Osteoblast (primary cell): ENCODE measurements at regions not wholly inside any gene's neighbourhood (a gene's known extent, or its start where the extent isn't known, plus 50 kb on each side); places are given as distances from the start of the nearest gene placed in this dataset.
"Not testable (repeated sequence)": the region's sequence is repeated elsewhere in the genome, so short reads cannot be mapped to it uniquely, and the experiment has no call there.

ENCODE experiments used
- DNase-seq: peaks from one replicate; pipeline ENCODE4 v3.0.0; 2011; ENCODE audit warnings: low spot score, mixed read lengths; ENCODE audit not compliant: insufficient read length; ENCODE audit errors: missing footprints
- H2AFZ ChIP-seq: 2 replicates; pipeline ENCODE4 v1.6.0; 2011; ENCODE audit warnings: mild to moderate bottlenecking, low read length
- H3K27ac ChIP-seq: 2 replicates; pipeline ENCODE4 v1.5.1; 2011; ENCODE audit warnings: mild to moderate bottlenecking, low read depth, low read length, moderate library complexity
- H3K27me3 ChIP-seq: 2 replicates; pipeline ENCODE4 v1.6.0; 2012; ENCODE audit warnings: mild to moderate bottlenecking, control low read depth, inconsistent platforms, low read length, moderate library complexity; ENCODE audit not compliant: insufficient read depth
- H3K36me3 ChIP-seq: 2 replicates; pipeline ENCODE4 v1.5.1; 2011; ENCODE audit warnings: mild to moderate bottlenecking, low read length, control low read depth, moderate library complexity; ENCODE audit not compliant: insufficient read depth
- H3K4me1 ChIP-seq: 2 replicates; pipeline ENCODE4 v1.5.1; 2011; ENCODE audit warnings: mild to moderate bottlenecking, low read length, control low read depth, moderate library complexity; ENCODE audit not compliant: insufficient read depth
- H3K4me2 ChIP-seq: 2 replicates; pipeline ENCODE4 v1.6.0; 2011; ENCODE audit warnings: mild to moderate bottlenecking, low read length; ENCODE audit not compliant: insufficient read depth
- H3K4me3 ChIP-seq: fragments of 200-600 bp; sonication (generic); 3 replicates; pipeline ENCODE4 v1.5.1; 2012; ENCODE audit warnings: mild to moderate bottlenecking, low read length, inconsistent platforms; ENCODE audit not compliant: insufficient read depth
- H3K79me2 ChIP-seq: 2 replicates; pipeline ENCODE4 v1.6.0; 2012; ENCODE audit warnings: mild to moderate bottlenecking, low read length, control low read depth, inconsistent platforms; ENCODE audit not compliant: insufficient read depth
- H3K9me3 ChIP-seq: 2 replicates; pipeline ENCODE4 v1.5.1; 2011; ENCODE audit warnings: low read depth, low read length, control low read depth
- H4K20me1 ChIP-seq: 2 replicates; pipeline ENCODE4 v1.6.0; 2012; ENCODE audit warnings: mild to moderate bottlenecking, low read length, control low read depth; ENCODE audit not compliant: insufficient read depth

GRCh38 chr5:62243046-62243445, 63.0 kb upstream of the KIF2A start:
- not testable (repeated sequence) for H3K27me3 ChIP-seq, DNase-seq, H2AFZ ChIP-seq, H3K27ac ChIP-seq, H4K20me1 ChIP-seq, H3K4me1 ChIP-seq, H3K9me3 ChIP-seq, H3K79me2 ChIP-seq, H3K36me3 ChIP-seq, H3K4me2 ChIP-seq, H3K4me3 ChIP-seq

DNA sequence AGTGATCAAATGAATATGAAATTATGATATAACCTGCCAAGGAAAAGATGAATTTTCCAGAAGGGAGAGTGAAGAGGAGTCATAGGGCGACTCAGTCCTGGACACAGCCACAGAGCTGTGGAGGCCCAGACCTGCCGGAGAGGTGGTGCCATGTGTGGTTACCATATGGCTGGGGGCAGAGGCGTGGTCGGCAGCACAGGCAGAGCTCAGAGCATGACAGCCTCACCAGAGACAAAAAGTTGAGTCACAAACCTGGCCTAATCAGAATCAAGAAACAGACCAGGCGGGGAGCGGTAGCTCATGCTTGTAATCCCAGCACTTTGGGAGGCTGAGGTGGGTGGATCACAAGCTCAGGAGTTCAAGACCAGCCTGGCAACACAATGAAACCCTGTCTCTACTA, 57.8 kb upstream of the KIF2A start:
- H3K27me3 ChIP-seq, H3K9me3 ChIP-seq, H2AFZ ChIP-seq, DNase-seq, H3K79me2 ChIP-seq, H3K36me3 ChIP-seq, H3K4me1 ChIP-seq, H3K4me2 ChIP-seq, H3K4me3 ChIP-seq, H3K27ac ChIP-seq, H4K20me1 ChIP-seq: not testable (repeated sequence)

- H3K4me3 ChIP-seq, H3K36me3 ChIP-seq, H3K4me1 ChIP-seq, H3K27me3 ChIP-seq, H3K79me2 ChIP-seq, H3K4me2 ChIP-seq, H4K20me1 ChIP-seq, DNase-seq, H3K9me3 ChIP-seq, H3K27ac ChIP-seq, H2AFZ ChIP-seq: not testable (repeated sequence)
Observed at GRCh38 chr5:62250085-62250484, 55.9 kb upstream of the KIF2A start.

DNA sequence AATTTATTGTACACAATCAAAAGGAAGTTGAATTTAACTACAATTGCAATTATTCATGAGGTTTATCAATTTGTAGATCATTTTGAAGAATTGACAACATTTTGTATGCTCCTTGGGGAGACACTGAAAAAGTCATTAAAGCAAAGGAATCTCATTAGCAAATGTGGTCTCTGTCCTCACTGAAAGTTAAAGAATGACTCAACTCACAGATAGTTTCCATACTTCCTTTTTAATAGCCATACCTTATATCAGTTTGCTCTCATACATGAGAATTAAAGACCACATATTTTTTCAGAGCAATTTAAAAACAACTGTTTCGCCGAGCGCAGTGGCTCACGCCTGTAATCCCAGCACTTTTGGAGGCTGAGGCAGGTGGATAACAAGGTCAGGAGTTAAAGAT, 55.1 kb upstream of the KIF2A start:
- not testable (repeated sequence) for H4K20me1 ChIP-seq, H3K4me3 ChIP-seq, H3K4me1 ChIP-seq, DNase-seq, H3K27me3 ChIP-seq, H3K27ac ChIP-seq, H3K4me2 ChIP-seq, H3K79me2 ChIP-seq, H3K9me3 ChIP-seq, H2AFZ ChIP-seq, H3K36me3 ChIP-seq

GRCh38 chr5:62252519-62252918, 53.5 kb upstream of the KIF2A start:
- not testable (repeated sequence) for H3K4me2 ChIP-seq, H3K79me2 ChIP-seq, H3K9me3 ChIP-seq, H2AFZ ChIP-seq, H3K27ac ChIP-seq, H3K27me3 ChIP-seq, H3K4me3 ChIP-seq, DNase-seq, H3K4me1 ChIP-seq, H4K20me1 ChIP-seq, H3K36me3 ChIP-seq

DNA sequence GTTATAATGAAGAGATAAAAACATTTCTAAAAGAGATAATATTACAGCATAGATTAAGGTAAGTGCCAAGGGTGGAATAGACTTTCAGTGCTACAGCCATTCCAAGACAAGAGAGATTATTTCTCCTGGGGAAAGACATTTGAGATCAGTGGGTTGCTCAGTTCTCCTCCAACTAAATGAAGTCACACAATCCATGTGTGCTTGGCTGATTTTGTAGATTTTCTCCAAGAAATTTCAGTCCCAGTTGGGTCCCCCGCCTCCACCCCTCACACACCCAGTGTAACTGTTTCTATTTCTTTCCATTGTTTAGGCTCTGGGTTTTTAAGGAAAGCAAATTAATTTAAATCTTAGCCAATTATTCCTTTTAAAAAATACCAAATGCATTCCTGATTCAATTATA, 50.5 kb upstream of the KIF2A start:
- H3K4me3 ChIP-seq, DNase-seq, H3K27me3 ChIP-seq, H3K79me2 ChIP-seq, H3K4me2 ChIP-seq, H4K20me1 ChIP-seq, H3K27ac ChIP-seq, H3K4me1 ChIP-seq, H3K9me3 ChIP-seq, H3K36me3 ChIP-seq, H2AFZ ChIP-seq: not testable (repeated sequence)
